NCI-H2029 treated with DMSO at 0.1 percent for 48 hours (cell line): ENCODE measurements at regions not wholly inside any gene's neighbourhood (a gene's known extent, or its start where the extent isn't known, plus 50 kb on each side); places are given as distances from the start of the nearest gene placed in this dataset.

ENCODE experiments used
- DNase-seq: peaks from one replicate; lab custom pipeline; 2025; lab: John Stamatoyannopoulos, UW

- DNase-seq: peak; percentile 17
Observed at GRCh38 chr15:58329781-58330671, 101.8 kb upstream of the LIPC start.

- DNase-seq: no peak
Observed at GRCh38 chr15:58330741-58331559, 100.8 kb upstream of the LIPC start.

GRCh38 chr15:58331560-58331912 is 100.3 kb upstream of the LIPC start:
- DNase-seq: no peak

GRCh38 chr15:58331913-58332675 is 99.7 kb upstream of the LIPC start:
- DNase-seq: peak; percentile 86

GRCh38 chr15:58332676-58333400 is 99.0 kb upstream of the LIPC start:
- peak; percentile 28 for DNase-seq

GRCh38 chr15:58334803-58335202 is 97.0 kb upstream of the LIPC start:
- no peak for DNase-seq

- no peak for DNase-seq
Observed at GRCh38 chr15:58336161-58336560, 95.6 kb upstream of the LIPC start.

- no peak for DNase-seq
Observed at GRCh38 chr15:58340176-58340575, 91.6 kb upstream of the LIPC start.

GRCh38 chr15:58342508-58342907 is 89.3 kb upstream of the LIPC start:
- DNase-seq: no peak

- no peak for DNase-seq
Observed at GRCh38 chr15:58344213-58345070, 87.3 kb upstream of the LIPC start.

GRCh38 chr15:58346361-58346760 is 85.4 kb upstream of the LIPC start:
- no peak for DNase-seq

- peak; percentile 68 for DNase-seq
Observed at GRCh38 chr15:58348095-58348812, 83.5 kb upstream of the LIPC start.

- no peak for DNase-seq
Observed at GRCh38 chr15:58352026-58352929, 79.5 kb upstream of the LIPC start.

GRCh38 chr15:58355382-58355971 is 76.3 kb upstream of the LIPC start:
- DNase-seq: no peak

- no peak for DNase-seq
Observed at GRCh38 chr15:58355973-58356372, 75.8 kb upstream of the LIPC start.

GRCh38 chr15:58357529-58358476 is 74.0 kb upstream of the LIPC start:
- no peak for DNase-seq

- DNase-seq: no peak
Observed at GRCh38 chr15:58360421-58361090, 71.2 kb upstream of the LIPC start.
